Ishikawa (cell line): ENCODE measurements at regions not wholly inside any gene's neighbourhood (a gene's known extent, or its start where the extent isn't known, plus 50 kb on each side); places are given as distances from the start of the nearest gene placed in this dataset.

ENCODE experiments used
- CEBPB ChIP-seq: IDR thresholded peaks from 2 replicates; pipeline ENCODE4 v1.6.1; 2012
- CREB1 ChIP-seq: IDR thresholded peaks from 2 replicates; pipeline ENCODE4 v1.6.1; 2012; ENCODE audit warnings: low read depth
- EGR1 ChIP-seq: IDR thresholded peaks from 2 replicates; pipeline ENCODE4 v1.6.1; 2012
- EP300 ChIP-seq: IDR thresholded peaks from 2 replicates; pipeline ENCODE4 v1.6.1; 2012; ENCODE audit warnings: borderline replicate concordance
- FOXM1 ChIP-seq: IDR thresholded peaks from 2 replicates; pipeline ENCODE4 v1.6.1; 2012; ENCODE audit warnings: low read depth, borderline replicate concordance
- MAX ChIP-seq: IDR thresholded peaks from 2 replicates; pipeline ENCODE4 v1.6.1; 2012
- NFIC ChIP-seq: IDR thresholded peaks from 2 replicates; pipeline ENCODE4 v1.6.1; 2012
- RAD21 ChIP-seq: IDR thresholded peaks from 2 replicates; pipeline ENCODE4 v1.6.1; 2012; ENCODE audit warnings: low read depth
- REST ChIP-seq: IDR thresholded peaks from 2 replicates; pipeline ENCODE4 v1.6.1; 2012; ENCODE audit warnings: low read depth, mild to moderate bottlenecking
- TAF1 ChIP-seq: IDR thresholded peaks from 2 replicates; pipeline ENCODE4 v1.6.1; 2012; ENCODE audit warnings: low read depth, mild to moderate bottlenecking
- TCF12 ChIP-seq: IDR thresholded peaks from 2 replicates; pipeline ENCODE4 v1.6.1; 2012; ENCODE audit warnings: low read depth
- TEAD4 ChIP-seq: IDR thresholded peaks from 2 replicates; pipeline ENCODE4 v1.6.1; 2012
- USF1 ChIP-seq: IDR thresholded peaks from 2 replicates; pipeline ENCODE4 v1.6.1; 2012
- YY1 ChIP-seq: IDR thresholded peaks from 2 replicates; pipeline ENCODE4 v1.6.1; 2012; ENCODE audit warnings: low read depth
- ZBTB7A ChIP-seq: IDR thresholded peaks from 2 replicates; pipeline ENCODE4 v1.6.1; 2012; ENCODE audit warnings: low read depth

- no peak for TF ChIP-seq MAX
Measured at GRCh38 chr6:23584134-23584763, 541.8 kb upstream of the NRSN1 start.

- no peak for TF ChIP-seq ZBTB7A
- TF ChIP-seq USF1, result no peak
- TF ChIP-seq MAX, result no peak
- TF ChIP-seq CREB1, result no peak
- TF ChIP-seq YY1, result no peak
- no peak for TF ChIP-seq TCF12
- no peak for TF ChIP-seq TAF1
- TF ChIP-seq EP300, result no peak
- no peak for TF ChIP-seq REST
Measured at GRCh38 chr6:23587582-23587981, 538.4 kb upstream of the NRSN1 start.

GRCh38 chr6:23589811-23590210 is 536.2 kb upstream of the NRSN1 start:
- TF ChIP-seq RAD21 (no peak), NFIC (no peak), USF1 (no peak)

GRCh38 chr6:23590498-23591126 is 535.4 kb upstream of the NRSN1 start:
- TF ChIP-seq USF1 (no peak), REST (no peak), RAD21 (no peak), FOXM1 (no peak), TCF12 (no peak), EP300 (no peak), ZBTB7A (no peak), TAF1 (no peak), MAX (no peak), YY1 (no peak), CEBPB (no peak), NFIC (no peak), EGR1 (no peak), TEAD4 (no peak), CREB1 (no peak)

- TF ChIP-seq EGR1, result no peak
- TF ChIP-seq TCF12, result no peak
- no peak for TF ChIP-seq NFIC
- TF ChIP-seq TEAD4, result no peak
Measured at GRCh38 chr6:23591761-23592160, 534.3 kb upstream of the NRSN1 start.

- TF ChIP-seq TCF12 (no peak), NFIC (no peak), RAD21 (no peak), MAX (no peak), FOXM1 (no peak), USF1 (no peak), TEAD4 (no peak), TAF1 (no peak), EP300 (no peak), CREB1 (no peak), YY1 (no peak), EGR1 (no peak), ZBTB7A (no peak), REST (no peak), CEBPB (no peak)
Measured at GRCh38 chr6:23600118-23600517, 525.9 kb upstream of the NRSN1 start.
